OCI-LY1 (cell line): ENCODE measurements at regions not wholly inside any gene's neighbourhood (a gene's known extent, or its start where the extent isn't known, plus 50 kb on each side); places are given as distances from the start of the nearest gene placed in this dataset.

Experiments used
- H2AFZ ChIP-seq: fragments of 200-600 bp; sonication (generic), shearing (Covaris generic); 2 replicates; pipeline ENCODE4 v1.6.0; 2014; ENCODE audit warnings: antibody characterized with exemption, mild to moderate bottlenecking, low read length
- H3F3A ChIP-seq: fragments of 200-600 bp; sonication (generic), shearing (Covaris generic); 2 replicates; pipeline ENCODE4 v1.6.0; 2014; ENCODE audit warnings: mild to moderate bottlenecking, antibody characterized with exemption, low read length, moderate library complexity; ENCODE audit not compliant: insufficient read depth
- H3K27ac ChIP-seq: fragments of 200-600 bp; sonication (generic); 2 replicates; pipeline ENCODE4 v1.5.1; 2014; ENCODE audit warnings: low read length, mixed run types, mild to moderate bottlenecking, low read depth; ENCODE audit not compliant: poor library complexity, severe bottlenecking
- H3K27me3 ChIP-seq: fragments of 200-600 bp; sonication (generic); 2 replicates; pipeline ENCODE4 v1.6.0; 2014; ENCODE audit warnings: antibody characterized with exemption, mild to moderate bottlenecking, low read length, moderate library complexity; ENCODE audit not compliant: insufficient read depth
- H3K36me3 ChIP-seq: fragments of 200-600 bp; sonication (generic); 2 replicates; pipeline ENCODE4 v1.6.1; 2014; ENCODE audit warnings: mild to moderate bottlenecking, antibody characterized with exemption, low read length, moderate library complexity, mixed read lengths; ENCODE audit not compliant: insufficient read depth
- H3K4me1 ChIP-seq: fragments of 200-600 bp; sonication (generic); 2 replicates; pipeline ENCODE4 v1.5.1; 2014; ENCODE audit warnings: mild to moderate bottlenecking, low read length, moderate library complexity; ENCODE audit not compliant: insufficient read depth, severe bottlenecking
- H3K4me2 ChIP-seq: fragments of 200-600 bp; sonication (generic), shearing (Covaris generic); 2 replicates; pipeline ENCODE4 v1.6.1; 2014; ENCODE audit warnings: low read length
- H3K4me3 ChIP-seq: fragments of 200-600 bp; sonication (generic); 2 replicates; pipeline ENCODE4 v1.5.1; 2014; ENCODE audit warnings: low read length, low read depth, mild to moderate bottlenecking, mixed read lengths; ENCODE audit not compliant: poor library complexity, severe bottlenecking
- H3K79me2 ChIP-seq: fragments of 200-600 bp; shearing (Covaris generic); 2 replicates; pipeline ENCODE4 v1.6.1; 2016; ENCODE audit warnings: mixed run types, low read length, mixed read lengths; ENCODE audit not compliant: insufficient read depth
- H3K9ac ChIP-seq: fragments of 200-600 bp; sonication (generic), shearing (Covaris generic); 2 replicates; pipeline ENCODE4 v1.6.1; 2014; ENCODE audit warnings: mild to moderate bottlenecking, low read length, mixed read lengths
- H3K9me2 ChIP-seq: fragments of 200-600 bp; sonication (generic), shearing (Covaris generic); 2 replicates; pipeline ENCODE4 v1.6.1; 2014; ENCODE audit warnings: low read depth, mild to moderate bottlenecking, low read length, mixed read lengths
- H3K9me3 ChIP-seq: fragments of 200-600 bp; shearing (Covaris generic); 2 replicates; pipeline ENCODE4 v1.6.1; 2014; ENCODE audit warnings: low read length, mixed read lengths
- H4K20me1 ChIP-seq: fragments of 200-600 bp; sonication (generic), shearing (Covaris generic); 2 replicates; pipeline ENCODE4 v1.6.0; 2016; ENCODE audit warnings: mild to moderate bottlenecking, low read length; ENCODE audit not compliant: insufficient read depth
- CTCF ChIP-seq: fragments of 200-600 bp; sonication (generic), shearing (Covaris generic); IDR thresholded peaks from 2 replicates; pipeline ENCODE4 v1.5.1; 2017; ENCODE audit warnings: mild to moderate bottlenecking, antibody characterized with exemption, low read length, moderate library complexity, mixed read lengths
- EZH2 ChIP-seq: fragments of 200-600 bp; sonication (generic), shearing (Covaris generic); IDR thresholded peaks from 2 replicates; pipeline ENCODE4 v1.8.0; 2017; ENCODE audit warnings: borderline replicate concordance, mixed run types, mild to moderate bottlenecking, antibody characterized with exemption, low read length, moderate library complexity, mixed read lengths

- Histone ChIP-seq H3K9me3 (no peaks in the 10 kb centered on the region), H3F3A (no peaks in the 10 kb centered on the region), H3K9ac (no peak overlapping the region), H3K27ac (no peak overlapping the region), H3K36me3 (no peaks in the 10 kb centered on the region), H3K4me1 (no peaks in the 10 kb centered on the region), H3K9me2 (no peaks in the 10 kb centered on the region), H2AFZ (no peak overlapping the region), H3K4me2 (no peak overlapping the region), H4K20me1 (no peaks in the 10 kb centered on the region), H3K4me3 (no peak overlapping the region), H3K79me2 (no peaks in the 10 kb centered on the region), H3K27me3 (no peaks in the 10 kb centered on the region)
- TF ChIP-seq EZH2 = no peak
- TF ChIP-seq CTCF = no peak
Measured at GRCh38 chr10:101284101-101284743, 55.0 kb upstream of the LBX1 start.

GRCh38 chr10:101284744-101285463 is 55.6 kb upstream of the LBX1 start:
- Histone ChIP-seq H3K9ac (no peak overlapping the region), H3F3A (no peaks in the 10 kb centered on the region), H3K4me1 (no peaks in the 10 kb centered on the region), H3K27me3 (no peaks in the 10 kb centered on the region), H4K20me1 (no peaks in the 10 kb centered on the region), H3K27ac (no peak overlapping the region), H3K4me2 (no peak overlapping the region), H3K36me3 (no peaks in the 10 kb centered on the region), H3K9me2 (no peaks in the 10 kb centered on the region), H3K79me2 (no peaks in the 10 kb centered on the region), H2AFZ (no peak overlapping the region), H3K9me3 (no peaks in the 10 kb centered on the region), H3K4me3 (no peak overlapping the region)
- TF ChIP-seq CTCF (no peak), EZH2 (no peak)

GRCh38 chr10:101285519-101286070 is 56.3 kb upstream of the LBX1 start:
- H3K4me1 ChIP-seq = no peaks in the 10 kb centered on the region
- H3K9me2 ChIP-seq = no peaks in the 10 kb centered on the region
- no peaks in the 10 kb centered on the region for H3K9me3 ChIP-seq
- H3F3A ChIP-seq = no peaks in the 10 kb centered on the region
- no peak overlapping the region for H3K4me2 ChIP-seq
- TF ChIP-seq EZH2 (no peak), CTCF (no peak)
- H3K9ac ChIP-seq = no peak overlapping the region
- no peaks in the 10 kb centered on the region for H3K36me3 ChIP-seq
- no peaks in the 10 kb centered on the region for H3K79me2 ChIP-seq
- no peaks in the 10 kb centered on the region for H3K27me3 ChIP-seq
- H2AFZ ChIP-seq = no peak overlapping the region
- no peak overlapping the region for H3K27ac ChIP-seq
- H4K20me1 ChIP-seq = no peaks in the 10 kb centered on the region
- H3K4me3 ChIP-seq = no peak overlapping the region
